Heart right ventricle (tissue), 16 donors: ENCODE measurements at regions not wholly inside any gene's neighbourhood (a gene's known extent, or its start where the extent isn't known, plus 50 kb on each side); places are given as distances from the start of the nearest gene placed in this dataset.
"Not testable (repeated sequence)": the region's sequence is repeated elsewhere in the genome, so short reads cannot be mapped to it uniquely, and the experiment has no call there.

Experiments
- ATAC-seq, 8 donors: fragments of 200-7000 bp; cut with Tn5 transposase; one replicate each; pipeline ENCODE4 v1.9.1; 2020; ENCODE audit warnings: mild to moderate bottlenecking in 8 of 8, moderate library complexity in 8 of 8, moderate number of reproducible peaks in 1 of 8
- DNase-seq, 2 donors: peaks; one replicate each; pipeline ENCODE4 v3.0.0-alpha.2; 2020
- H3K27ac ChIP-seq, 10 donors: fragments of 200-600 bp; sonication (generic) in 2 of 10; one replicate each; pipeline versions ENCODE4 v1.5.0 to v1.8.0; 2020 to 2022; ENCODE audit warnings: mild to moderate bottlenecking in 3 of 10
- H3K27me3 ChIP-seq, 7 donors: fragments of 200-600 bp; one replicate each; pipeline ENCODE4 v1.8.0; 2021 to 2022; ENCODE audit warnings: mild to moderate bottlenecking in 2 of 7
- H3K36me3 ChIP-seq, 9 donors: fragments of 200-600 bp; sonication (generic) in 1 of 9; one replicate each; pipeline versions ENCODE4 v1.5.0 to v1.8.0; 2020 to 2022; ENCODE audit warnings: mild to moderate bottlenecking in 2 of 9
- H3K4me1 ChIP-seq, 9 donors: fragments of 200-600 bp; sonication (generic) in 1 of 9; one replicate each; pipeline versions ENCODE4 v1.5.0 to v1.8.0; 2020 to 2022; ENCODE audit warnings: mild to moderate bottlenecking in 4 of 9
- H3K4me3 ChIP-seq, 10 donors: fragments of 200-600 bp; sonication (generic) in 2 of 10; one replicate each; pipeline versions ENCODE4 v1.5.0 to v1.8.0; 2020 to 2022; ENCODE audit warnings: mild to moderate bottlenecking in 7 of 10, moderate library complexity in 2 of 10
- H3K9me3 ChIP-seq, 11 donors: fragments of 200-600 bp in 10 of 11; sonication (generic) in 2 of 11; one replicate each; pipeline versions ENCODE4 v1.5.0 to v1.8.0; 2013 to 2022; ENCODE audit warnings: mild to moderate bottlenecking in 2 of 11, control low read depth in 1 of 11, moderate library complexity in 1 of 11
- CTCF ChIP-seq, 9 donors: fragments of 200-600 bp; sonication (generic) in 2 of 9; IDR thresholded peaks; one replicate each; pipeline versions ENCODE4 v1.5.0 to v1.8.0; 2021 to 2022; ENCODE audit warnings: antibody characterized with exemption in 9 of 9, mild to moderate bottlenecking in 5 of 9, moderate library complexity in 1 of 9
- WGBS, 2 donors: extraction: QIAGEN DNeasy Blood & Tissue Kit; methylation state at CpG; one replicate each; pipeline ENCODE4 v1.1.7; 2013; ENCODE audit warnings: inconsistent platforms in 1 of 2; 5-methylcytosine and 5-hydroxymethylcytosine counted together
- intact Hi-C, 10 donors: fragments of 100-400 bp; cut with DNase I; formaldehyde crosslinking; loops; one replicate each; pipeline versions ENCODE4 v1.11.1 to v1.14.2; 2022
- donor health status: Arrhythmogenic right ventricular cardiomyopathy.
- donor health status: ischemic (EF 13 %, LVEDD 7.1; RV severe dilation, severe dysfunction).
- donor health status: healthy with polysubstance abuse.
- donor health status: DM: no; HTN: yes; CAD: no.
- donor health status: DM: no; HTN: no; CAD: no.
- donor health status: ischemic (EF 25% LVEDD 6.9; RV normal size, moderate dysfunction).
- donor health status: ischemic (EF 25% LVEDD 5.7; RV mildly dilated, moderate dysfunction).
- donor health status: healthy.
- donor health status: DM: yes; HTN: yes; CAD: no.
- donor health status: Ischemic cardiomyopathy.
- donor health status: ischemic (EF 35%, LVEDD 5.7; RV mildly dilated, moderate dysfunction).
- donor health status: nonischemic (EF 11% LVEDD 7.7; RV severe dilation, severe dysfunction).
- donor health status: DM: yes; HTN: yes; CAD: no.
- donor health status: PGD.
- donor health status: ischemic (EF 29% LVEDD 5.4; RV normal size, mild dysfunction).
- donor health status: nonischemic (EF 23%, LVEDD 6.1; RV moderate dilation, normal function).

DNA sequence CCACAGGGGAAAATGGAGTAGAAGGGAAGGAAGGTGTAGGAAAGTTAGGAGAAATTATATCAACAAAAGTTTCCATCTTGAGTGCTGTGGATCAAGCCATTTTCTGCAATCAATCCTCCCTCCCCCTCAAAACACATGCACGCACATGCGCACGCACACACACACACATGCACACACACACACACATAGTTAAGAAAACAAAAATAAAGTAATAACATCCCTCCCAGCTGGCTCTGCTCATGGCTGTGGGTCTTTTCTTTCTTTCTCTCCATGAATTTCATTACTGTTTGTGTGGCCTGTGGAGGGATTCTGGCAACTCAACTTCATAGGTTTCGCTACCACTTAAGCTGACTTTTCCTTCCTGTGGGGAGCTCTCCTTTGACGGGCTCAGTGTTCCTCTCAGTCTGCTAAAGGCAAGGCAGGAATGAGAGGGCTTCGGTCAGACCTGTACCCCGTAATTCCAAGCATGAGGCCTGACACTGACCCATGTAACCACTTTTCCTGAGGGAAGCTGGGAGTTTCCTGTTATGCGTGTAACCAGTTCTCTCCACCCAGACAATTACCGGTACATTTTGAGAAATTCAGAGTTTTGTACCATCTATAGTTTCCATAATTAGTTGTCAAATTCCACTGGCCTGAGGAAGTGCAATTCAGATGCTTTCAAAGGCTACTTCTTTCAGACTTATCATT lies 79.8 kb downstream of the ZNF92 start:
- no peaks in the 10 kb centered on the region for H3K9me3 ChIP-seq
- H3K27me3 ChIP-seq = no peaks in the 10 kb centered on the region
- intact Hi-C loops = no loop called here
- DNase-seq (no peak), ATAC-seq (peak in 3 of 8 donors; percentile 37 to 69 (median 53))
- H3K36me3 ChIP-seq = no peaks in the 10 kb centered on the region
- WGBS, 2 donors = 64 to 71% methylated on average over 9 of the region's 9 CpGs
- H3K27ac ChIP-seq = peak overlapping the region in 3 of 10 donors; percentile 10 to 53 (median 29)
- no peak for TF ChIP-seq CTCF (IDR thresholded peaks at IDR 0.05)
- peaks cover 0 to 48% (median 10%) of the 10 kb centered on the region in 9 donors for H3K4me1 ChIP-seq
- no peak overlapping the region for H3K4me3 ChIP-seq

DNA sequence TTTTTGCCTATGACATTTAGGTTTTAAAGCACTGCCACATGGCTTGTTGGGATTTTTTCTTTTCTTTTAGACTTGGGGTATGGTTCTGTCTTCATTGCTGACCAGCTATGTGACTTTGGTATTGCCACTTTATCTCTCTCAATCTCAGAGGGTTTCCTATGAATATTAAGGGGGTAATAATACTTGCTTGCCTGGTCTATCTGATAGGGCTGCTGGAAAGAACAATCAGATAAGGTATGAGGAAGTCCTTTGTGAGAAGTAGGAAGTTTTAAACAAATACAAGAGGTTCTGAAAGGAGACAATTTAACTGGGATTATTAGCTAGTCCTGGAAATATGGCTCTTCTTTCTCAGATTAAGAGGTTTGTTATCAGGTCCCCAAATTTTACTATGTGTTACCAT lies 80.8 kb downstream of the ZNF92 start:
- TF ChIP-seq CTCF (IDR thresholded peaks at IDR 0.05) = no peak
- ATAC-seq = peak in 5 of 8 donors; percentile 38 to 76 (median 66)
- Histone ChIP-seq H3K4me3 (no peak overlapping the region), H3K36me3 (no peaks in the 10 kb centered on the region), H3K4me1 (peaks cover 0 to 41% (median 10%) of the 10 kb centered on the region in 9 donors), H3K27me3 (no peaks in the 10 kb centered on the region), H3K9me3 (no peaks in the 10 kb centered on the region), H3K27ac (peak overlapping the region in 4 of 10 donors; percentile 10 to 53 (median 38))
- DNase-seq = no peak
- intact Hi-C loops = no loop called here

GRCh38 chr7:65455050-65455449 lies 81.4 kb downstream of the ZNF92 start:
- peaks cover 0 to 35% (median 10%) of the 10 kb centered on the region in 9 donors for H3K4me1 ChIP-seq
- H3K36me3 ChIP-seq, intact Hi-C loops, ATAC-seq, H3K27me3 ChIP-seq, H3K9me3 ChIP-seq, DNase-seq, H3K4me3 ChIP-seq: not testable (repeated sequence)
- 76 to 82% methylated on average over 4 of the region's 4 CpGs for WGBS, 2 donors
- H3K27ac ChIP-seq = peak overlapping the region in 2 of 10 donors; percentile 13 to 53

DNA sequence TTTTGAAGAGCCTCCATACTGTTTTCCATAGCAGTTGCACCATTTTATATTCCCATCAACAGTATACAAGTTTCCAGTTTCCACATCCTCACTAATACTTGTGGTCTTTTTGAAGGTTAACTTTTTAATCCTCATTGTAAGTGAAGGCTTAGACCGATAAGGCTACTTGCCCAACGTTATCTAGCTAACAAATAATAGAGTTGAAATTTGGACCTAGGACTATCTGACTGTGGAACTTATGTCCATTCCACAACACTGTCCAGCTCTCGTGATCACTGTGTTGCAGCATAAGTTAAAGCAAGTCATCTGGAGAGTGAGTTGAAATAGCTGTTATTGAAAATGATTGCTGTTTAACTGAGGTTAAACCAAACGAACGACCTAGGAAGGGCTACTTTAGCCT lies 84.0 kb downstream of the ZNF92 start:
- no peaks in the 10 kb centered on the region for H3K9me3 ChIP-seq
- 87 to 88% methylated on average over 5 of the region's 5 CpGs for WGBS, 2 donors
- ATAC-seq = no peak

More for the DNA sequence above, 84.0 kb downstream of the ZNF92 start:
- Histone ChIP-seq H3K4me1 (peaks cover 0 to 20% (median 7%) of the 10 kb centered on the region in 9 donors), H3K27me3 (no peaks in the 10 kb centered on the region), H3K27ac (no peak overlapping the region), H3K36me3 (no peaks in the 10 kb centered on the region), H3K4me3 (no peak overlapping the region)
- intact Hi-C loops = no loop called here
- TF ChIP-seq CTCF (IDR thresholded peaks at IDR 0.05) = no peak
- DNase-seq = no peak
